ENCODE measurements at regions not wholly inside any gene's neighbourhood (a gene's known extent, or its start where the extent isn't known, plus 50 kb on each side); places are given as distances from the start of the nearest gene placed in this dataset.

DNA sequence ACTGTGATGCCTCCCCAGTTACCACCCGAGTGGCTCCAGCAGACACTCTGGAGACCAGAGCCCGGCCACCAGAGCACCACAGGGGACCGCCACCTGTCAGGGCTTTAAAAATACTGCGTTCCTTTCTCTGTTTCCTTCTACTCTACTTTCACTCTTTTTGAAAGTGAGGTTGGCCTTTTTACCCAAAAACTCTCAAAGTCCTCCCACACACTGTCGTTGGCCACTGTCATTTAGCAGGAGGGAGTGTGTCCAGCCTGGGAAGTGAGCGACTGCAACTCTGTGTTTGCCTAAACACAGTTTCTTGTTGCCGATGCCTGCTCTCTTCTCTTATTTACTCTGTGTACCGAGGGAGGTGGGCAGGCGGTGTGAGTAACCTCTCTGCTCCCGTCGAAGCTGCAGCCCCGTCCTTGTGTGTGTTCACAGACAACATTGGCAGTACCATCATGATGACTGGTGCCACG lies 90.8 kb upstream of the CLDN5 start:
- TF ChIP-seq, protein P1, sequence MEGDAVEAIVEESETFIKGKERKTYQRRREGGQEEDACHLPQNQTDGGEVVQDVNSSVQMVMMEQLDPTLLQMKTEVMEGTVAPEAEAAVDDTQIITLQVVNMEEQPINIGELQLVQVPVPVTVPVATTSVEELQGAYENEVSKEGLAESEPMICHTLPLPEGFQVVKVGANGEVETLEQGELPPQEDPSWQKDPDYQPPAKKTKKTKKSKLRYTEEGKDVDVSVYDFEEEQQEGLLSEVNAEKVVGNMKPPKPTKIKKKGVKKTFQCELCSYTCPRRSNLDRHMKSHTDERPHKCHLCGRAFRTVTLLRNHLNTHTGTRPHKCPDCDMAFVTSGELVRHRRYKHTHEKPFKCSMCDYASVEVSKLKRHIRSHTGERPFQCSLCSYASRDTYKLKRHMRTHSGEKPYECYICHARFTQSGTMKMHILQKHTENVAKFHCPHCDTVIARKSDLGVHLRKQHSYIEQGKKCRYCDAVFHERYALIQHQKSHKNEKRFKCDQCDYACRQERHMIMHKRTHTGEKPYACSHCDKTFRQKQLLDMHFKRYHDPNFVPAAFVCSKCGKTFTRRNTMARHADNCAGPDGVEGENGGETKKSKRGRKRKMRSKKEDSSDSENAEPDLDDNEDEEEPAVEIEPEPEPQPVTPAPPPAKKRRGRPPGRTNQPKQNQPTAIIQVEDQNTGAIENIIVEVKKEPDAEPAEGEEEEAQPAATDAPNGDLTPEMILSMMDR (IDR thresholded peaks at IDR 0.05 in 4 of 5, conservative IDR thresholded peaks at IDR 0.05 in 1 of 5) = no peak
- TF ChIP-seq POLR2A (IDR thresholded peaks at IDR 0.05) = no peak

All from gastrocnemius medialis (tissue), 4 donors.